Peyer's patch (tissue), 4 donors: ENCODE measurements at regions not wholly inside any gene's neighbourhood (a gene's known extent, or its start where the extent isn't known, plus 50 kb on each side); places are given as distances from the start of the nearest gene placed in this dataset.

ENCODE experiments used
- DNase-seq, 3 donors: peaks; one replicate each; pipeline ENCODE4 v3.0.0-alpha.2; 2017 to 2019
- H3K27ac ChIP-seq, 4 donors: fragments of 200-600 bp; sonication (generic); one replicate each; pipeline ENCODE4 v1.5.1; 2016 to 2019
- H3K27me3 ChIP-seq, 2 donors: fragments of 200-600 bp; sonication (generic); one replicate each; pipeline ENCODE4 v1.5.1; 2019
- H3K36me3 ChIP-seq, 3 donors: fragments of 200-600 bp; sonication (generic); one replicate each; pipeline ENCODE4 v1.5.1; 2016 to 2019
- H3K4me1 ChIP-seq, 4 donors: fragments of 200-600 bp; sonication (generic); one replicate each; pipeline ENCODE4 v1.5.1; 2016 to 2019
- H3K4me3 ChIP-seq, 4 donors: fragments of 200-600 bp; sonication (generic); 1 replicate in 3 of 4; 2 replicates in 1 of 4; pipeline ENCODE4 v1.5.1; 2016 to 2019; ENCODE audit warnings: mild to moderate bottlenecking in 1 of 4
- H3K9me3 ChIP-seq, 4 donors: fragments of 200-600 bp; sonication (generic); one replicate each; pipeline ENCODE4 v1.5.1; 2016 to 2019; ENCODE audit warnings: mild to moderate bottlenecking in 1 of 4
- POLR2A ChIP-seq, 2 donors: fragments of 450-650 bp; IDR thresholded peaks; one replicate each; pipeline ENCODE4 v1.5.1; 2017; ENCODE audit warnings: antibody characterized with exemption in 2 of 2, mild to moderate bottlenecking in 2 of 2, moderate library complexity in 2 of 2
- TF ChIP-seq, protein P1 (sequence below), 6 experiments: fragments of 450-650 bp in 4 of 6; fragments of 200-600 bp in 2 of 6; sonication (generic) in 1 of 6; IDR thresholded peaks; one replicate each; pipeline ENCODE4 v1.5.1; 2017 to 2019; ENCODE audit warnings: antibody characterized with exemption in 6 of 6, mild to moderate bottlenecking in 3 of 6, moderate library complexity in 1 of 6

GRCh38 chr1:168910403-168910802, 181.4 kb upstream of the DPT start:
- Histone ChIP-seq H3K9me3 (no peaks in the 10 kb centered on the region), H3K27me3 (no peaks in the 10 kb centered on the region), H3K4me1 (no peaks in the 10 kb centered on the region), H3K27ac (no peak overlapping the region), H3K36me3 (no peaks in the 10 kb centered on the region), H3K4me3 (no peak overlapping the region)
- DNase-seq = no peak
- TF ChIP-seq POLR2A (IDR thresholded peaks at IDR 0.05) = no peak
- TF ChIP-seq, protein P1, sequence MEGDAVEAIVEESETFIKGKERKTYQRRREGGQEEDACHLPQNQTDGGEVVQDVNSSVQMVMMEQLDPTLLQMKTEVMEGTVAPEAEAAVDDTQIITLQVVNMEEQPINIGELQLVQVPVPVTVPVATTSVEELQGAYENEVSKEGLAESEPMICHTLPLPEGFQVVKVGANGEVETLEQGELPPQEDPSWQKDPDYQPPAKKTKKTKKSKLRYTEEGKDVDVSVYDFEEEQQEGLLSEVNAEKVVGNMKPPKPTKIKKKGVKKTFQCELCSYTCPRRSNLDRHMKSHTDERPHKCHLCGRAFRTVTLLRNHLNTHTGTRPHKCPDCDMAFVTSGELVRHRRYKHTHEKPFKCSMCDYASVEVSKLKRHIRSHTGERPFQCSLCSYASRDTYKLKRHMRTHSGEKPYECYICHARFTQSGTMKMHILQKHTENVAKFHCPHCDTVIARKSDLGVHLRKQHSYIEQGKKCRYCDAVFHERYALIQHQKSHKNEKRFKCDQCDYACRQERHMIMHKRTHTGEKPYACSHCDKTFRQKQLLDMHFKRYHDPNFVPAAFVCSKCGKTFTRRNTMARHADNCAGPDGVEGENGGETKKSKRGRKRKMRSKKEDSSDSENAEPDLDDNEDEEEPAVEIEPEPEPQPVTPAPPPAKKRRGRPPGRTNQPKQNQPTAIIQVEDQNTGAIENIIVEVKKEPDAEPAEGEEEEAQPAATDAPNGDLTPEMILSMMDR (IDR thresholded peaks at IDR 0.05) = no peak

DNA sequence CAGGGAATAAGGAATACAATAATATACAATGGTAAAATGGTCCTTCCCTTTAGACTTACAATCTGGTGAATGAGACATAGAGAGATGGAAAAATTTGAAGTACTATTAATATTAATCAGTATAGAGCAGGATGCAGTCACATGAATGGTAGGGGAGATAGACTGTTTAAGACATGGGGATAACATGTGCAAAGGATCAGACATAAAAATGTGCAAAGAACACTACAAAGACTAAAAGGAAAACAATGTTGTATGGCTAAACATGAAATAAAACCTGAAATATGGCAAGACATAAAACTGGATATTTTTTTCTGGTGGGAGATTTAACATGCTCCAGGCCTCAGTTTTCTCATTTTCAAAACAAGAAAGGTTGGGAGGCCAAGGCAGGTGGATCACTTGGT, 182.4 kb upstream of the DPT start:
- H3K36me3 ChIP-seq = no peaks in the 10 kb centered on the region
- no peak for DNase-seq
- TF ChIP-seq, protein P1 (IDR thresholded peaks at IDR 0.05) = no peak
- TF ChIP-seq POLR2A (IDR thresholded peaks at IDR 0.05) = no peak
- no peaks in the 10 kb centered on the region for H3K4me1 ChIP-seq
- no peaks in the 10 kb centered on the region for H3K27me3 ChIP-seq
- H3K9me3 ChIP-seq = no peaks in the 10 kb centered on the region
- H3K4me3 ChIP-seq = no peak overlapping the region
- no peak overlapping the region for H3K27ac ChIP-seq

- Histone ChIP-seq H3K36me3 (no peaks in the 10 kb centered on the region), H3K27ac (no peak overlapping the region), H3K9me3 (no peaks in the 10 kb centered on the region), H3K27me3 (no peaks in the 10 kb centered on the region), H3K4me3 (no peak overlapping the region), H3K4me1 (no peaks in the 10 kb centered on the region)
- DNase-seq = no peak
- TF ChIP-seq, protein P1 (IDR thresholded peaks at IDR 0.05) = no peak
- no peak for TF ChIP-seq POLR2A (IDR thresholded peaks at IDR 0.05)
These were observed 184.9 kb upstream of the DPT start for GRCh38 chr1:168913711-168914463.

- Histone ChIP-seq H3K4me1 (peaks cover 0 to 8% (median 0%) of the 10 kb centered on the region in 4 donors), H3K27me3 (no peaks in the 10 kb centered on the region), H3K36me3 (no peaks in the 10 kb centered on the region), H3K27ac (no peak overlapping the region), H3K4me3 (no peak overlapping the region), H3K9me3 (no peaks in the 10 kb centered on the region)
- DNase-seq = no peak
- no peak for TF ChIP-seq POLR2A (IDR thresholded peaks at IDR 0.05)
- TF ChIP-seq, protein P1 (IDR thresholded peaks at IDR 0.05) = no peak
These were observed 188.3 kb upstream of the DPT start for GRCh38 chr1:168917309-168917708.

DNA sequence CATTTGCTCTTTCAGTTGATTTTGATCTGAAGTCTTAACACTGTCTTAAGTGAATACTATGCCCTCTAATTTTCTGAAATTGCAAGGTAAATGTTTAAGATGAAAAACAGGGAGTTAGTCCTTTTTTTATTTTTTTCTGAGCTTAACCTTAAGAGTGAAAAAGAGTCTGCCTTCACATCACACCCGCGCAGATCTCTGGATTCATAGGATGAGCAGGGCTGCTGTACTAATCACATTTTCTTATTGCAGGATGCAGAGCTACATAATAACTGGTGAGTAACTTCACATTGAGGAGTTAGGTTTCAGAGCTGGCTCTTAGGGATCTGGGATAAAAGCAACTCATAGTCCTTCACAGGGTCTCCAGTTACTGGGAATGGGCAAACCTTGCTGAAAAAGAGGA, 188.7 kb upstream of the ATP1B1 start:
- Histone ChIP-seq H3K4me3 (no peak overlapping the region), H3K27ac (no peak overlapping the region), H3K36me3 (no peaks in the 10 kb centered on the region), H3K4me1 (peaks cover 0 to 8% (median 0%) of the 10 kb centered on the region in 4 donors), H3K27me3 (no peaks in the 10 kb centered on the region), H3K9me3 (no peaks in the 10 kb centered on the region)
- no peak for TF ChIP-seq POLR2A (IDR thresholded peaks at IDR 0.05)
- TF ChIP-seq, protein P1 (IDR thresholded peaks at IDR 0.05) = no peak
- no peak for DNase-seq
